ENCODE measurements at regions not wholly inside any gene's neighbourhood (a gene's known extent, or its start where the extent isn't known, plus 50 kb on each side); places are given as distances from the start of the nearest gene placed in this dataset.

GRCh38 chr2:11976073-11976472 is 229.6 kb downstream of the LPIN1 start:
- no peaks in the 10 kb centered on the region for H3K27me3 ChIP-seq
- H3K36me3 ChIP-seq, result no peaks in the 10 kb centered on the region
- no peaks in the 10 kb centered on the region for H3K9me3 ChIP-seq
- DNase-seq (ENCODE audit: extremely low spot score in 2 of 2), result no peak
- no peak overlapping the region for H3K4me3 ChIP-seq
- no peaks in the 10 kb centered on the region for H3K4me1 ChIP-seq
- TF ChIP-seq POLR2AphosphoS5 (IDR thresholded peaks at IDR 0.05; ENCODE audit: insufficient read depth in 1 of 2, low read depth in 1 of 2) (no peak), POLR2A (IDR thresholded peaks at IDR 0.05) (no peak), CTCF (IDR thresholded peaks at IDR 0.05) (no peak)
- intact Hi-C loops (cut with DNase I), result no loop called here
- no peak overlapping the region for H3K27ac ChIP-seq

GRCh38 chr2:11977766-11978524 is 231.5 kb downstream of the LPIN1 start:
- no peaks in the 10 kb centered on the region for H3K9me3 ChIP-seq
- no peak for DNase-seq (ENCODE audit: extremely low spot score in 2 of 2)
- no peak overlapping the region for H3K27ac ChIP-seq
- H3K36me3 ChIP-seq, result no peaks in the 10 kb centered on the region
- intact Hi-C loops (cut with DNase I), result no loop called here
- H3K4me1 ChIP-seq, result no peaks in the 10 kb centered on the region
- H3K4me3 ChIP-seq, result no peak overlapping the region
- no peaks in the 10 kb centered on the region for H3K27me3 ChIP-seq
- TF ChIP-seq POLR2A (IDR thresholded peaks at IDR 0.05), result no peak

GRCh38 chr2:11980809-11981208 is 234.4 kb downstream of the LPIN1 start:
- H3K36me3 ChIP-seq, result no peaks in the 10 kb centered on the region
- H3K27me3 ChIP-seq, result no peaks in the 10 kb centered on the region
- no peak for DNase-seq (ENCODE audit: extremely low spot score in 2 of 2)
- H3K27ac ChIP-seq, result no peak overlapping the region
- H3K9me3 ChIP-seq, result no peaks in the 10 kb centered on the region
- intact Hi-C loops (cut with DNase I), result no loop called here
- no peak for TF ChIP-seq CTCF (IDR thresholded peaks at IDR 0.05)
- TF ChIP-seq POLR2A (IDR thresholded peaks at IDR 0.05), result no peak
- no peak for TF ChIP-seq POLR2AphosphoS5 (IDR thresholded peaks at IDR 0.05; ENCODE audit: insufficient read depth in 1 of 2, low read depth in 1 of 2)
- H3K4me3 ChIP-seq, result no peak overlapping the region
- no peaks in the 10 kb centered on the region for H3K4me1 ChIP-seq

GRCh38 chr2:11983401-11983800 is 237.0 kb downstream of the LPIN1 start:
- intact Hi-C loops (cut with DNase I), result no loop called here
- no peak overlapping the region for H3K4me3 ChIP-seq
- H3K36me3 ChIP-seq, result no peaks in the 10 kb centered on the region
- TF ChIP-seq POLR2A (IDR thresholded peaks at IDR 0.05) (no peak), CTCF (IDR thresholded peaks at IDR 0.05) (no peak), POLR2AphosphoS5 (IDR thresholded peaks at IDR 0.05; ENCODE audit: insufficient read depth in 1 of 2, low read depth in 1 of 2) (no peak)
- no peaks in the 10 kb centered on the region for H3K4me1 ChIP-seq
- H3K9me3 ChIP-seq, result no peaks in the 10 kb centered on the region
- no peak for DNase-seq (ENCODE audit: extremely low spot score in 2 of 2)
- H3K27me3 ChIP-seq, result no peaks in the 10 kb centered on the region
- H3K27ac ChIP-seq, result no peak overlapping the region

- H3K4me3 ChIP-seq, result no peak overlapping the region
- DNase-seq (ENCODE audit: extremely low spot score in 2 of 2), result no peak
- H3K27me3 ChIP-seq, result no peaks in the 10 kb centered on the region
- H3K36me3 ChIP-seq, result no peaks in the 10 kb centered on the region
- H3K4me1 ChIP-seq, result no peaks in the 10 kb centered on the region
- H3K9me3 ChIP-seq, result no peaks in the 10 kb centered on the region
- no peak for TF ChIP-seq POLR2A (IDR thresholded peaks at IDR 0.05)
- TF ChIP-seq CTCF (IDR thresholded peaks at IDR 0.05), result no peak
- no peak for TF ChIP-seq POLR2AphosphoS5 (IDR thresholded peaks at IDR 0.05; ENCODE audit: insufficient read depth in 1 of 2, low read depth in 1 of 2)
- intact Hi-C loops (cut with DNase I), result no loop called here
- H3K27ac ChIP-seq, result no peak overlapping the region
Observed at GRCh38 chr2:11983870-11984269, 237.4 kb downstream of the LPIN1 start.
